DND-41 (cell line): ENCODE measurements at regions not wholly inside any gene's neighbourhood (a gene's known extent, or its start where the extent isn't known, plus 50 kb on each side); places are given as distances from the start of the nearest gene placed in this dataset.
"Not testable (repeated sequence)": the region's sequence is repeated elsewhere in the genome, so short reads cannot be mapped to it uniquely, and the experiment has no call there.

Experiments
- ATAC-seq: fragments of 200-7000 bp; cut with Tn5 transposase; 3 replicates; pipeline ENCODE4 v1.9.1; 2021; ENCODE audit warnings: low read depth; ENCODE audit not compliant: insufficient read depth
- DNase-seq: peaks from one replicate; pipeline ENCODE4 v3.0.0-alpha.2; 2020
- H2AFZ ChIP-seq: 2 replicates; pipeline ENCODE4 v1.6.0; 2012; ENCODE audit warnings: low read depth, low read length
- H3K27ac ChIP-seq: 2 replicates; pipeline ENCODE4 v1.5.1; 2012; ENCODE audit warnings: low read length, inconsistent platforms
- H3K27me3 ChIP-seq: fragments of 200-600 bp; sonication (generic); 2 replicates; pipeline ENCODE4 v1.6.0; 2012; ENCODE audit warnings: low read length, mild to moderate bottlenecking, inconsistent platforms; ENCODE audit not compliant: insufficient read depth, poor library complexity
- H3K36me3 ChIP-seq: 2 replicates; pipeline ENCODE4 v1.5.1; 2012; ENCODE audit warnings: low read length, inconsistent platforms; ENCODE audit not compliant: insufficient read depth
- H3K4me1 ChIP-seq: 2 replicates; pipeline ENCODE4 v1.5.1; 2012; ENCODE audit warnings: mild to moderate bottlenecking, low read length; ENCODE audit not compliant: insufficient read depth
- H3K4me2 ChIP-seq: 2 replicates; pipeline ENCODE4 v1.6.0; 2012; ENCODE audit warnings: mild to moderate bottlenecking, moderate library complexity, low read length, inconsistent platforms; ENCODE audit not compliant: insufficient read depth
- H3K4me3 ChIP-seq, 2 experiments: fragments of 200-600 bp in 1 of 2; shearing (Covaris generic) in 1 of 2; 2 replicates each; pipeline ENCODE4 v1.5.1; 2012 to 2016; ENCODE audit warnings: inconsistent platforms in 2 of 2, low read length in 2 of 2, mild to moderate bottlenecking in 2 of 2, low read depth in 1 of 2, moderate library complexity in 1 of 2
- H3K79me2 ChIP-seq: 2 replicates; pipeline ENCODE4 v1.6.0; 2012; ENCODE audit warnings: low read length, inconsistent platforms; ENCODE audit not compliant: insufficient read depth
- H3K9ac ChIP-seq: 2 replicates; pipeline ENCODE4 v1.6.0; 2012; ENCODE audit warnings: low read depth, mild to moderate bottlenecking, inconsistent platforms, low read length, moderate library complexity
- H3K9me3 ChIP-seq: 2 replicates; pipeline ENCODE4 v1.5.1; 2012; ENCODE audit warnings: low read length, moderate library complexity, mild to moderate bottlenecking, inconsistent platforms; ENCODE audit not compliant: insufficient read depth, severe bottlenecking
- H4K20me1 ChIP-seq: 2 replicates; pipeline ENCODE4 v1.6.0; 2012; ENCODE audit warnings: low read length; ENCODE audit not compliant: insufficient read depth
- CTCF ChIP-seq: IDR thresholded peaks from 2 replicates; pipeline ENCODE4 v1.5.1; 2012; ENCODE audit warnings: borderline replicate concordance, low read length, moderate library complexity, mild to moderate bottlenecking; ENCODE audit not compliant: poor library complexity, severe bottlenecking; ENCODE audit errors: extremely low read depth
- EZH2 ChIP-seq: IDR thresholded peaks from 3 replicates; pipeline ENCODE4 v1.6.1; 2012; ENCODE audit warnings: borderline replicate concordance, low read depth, mild to moderate bottlenecking, moderate library complexity, low read length, inconsistent platforms; ENCODE audit not compliant: severe bottlenecking

DNA sequence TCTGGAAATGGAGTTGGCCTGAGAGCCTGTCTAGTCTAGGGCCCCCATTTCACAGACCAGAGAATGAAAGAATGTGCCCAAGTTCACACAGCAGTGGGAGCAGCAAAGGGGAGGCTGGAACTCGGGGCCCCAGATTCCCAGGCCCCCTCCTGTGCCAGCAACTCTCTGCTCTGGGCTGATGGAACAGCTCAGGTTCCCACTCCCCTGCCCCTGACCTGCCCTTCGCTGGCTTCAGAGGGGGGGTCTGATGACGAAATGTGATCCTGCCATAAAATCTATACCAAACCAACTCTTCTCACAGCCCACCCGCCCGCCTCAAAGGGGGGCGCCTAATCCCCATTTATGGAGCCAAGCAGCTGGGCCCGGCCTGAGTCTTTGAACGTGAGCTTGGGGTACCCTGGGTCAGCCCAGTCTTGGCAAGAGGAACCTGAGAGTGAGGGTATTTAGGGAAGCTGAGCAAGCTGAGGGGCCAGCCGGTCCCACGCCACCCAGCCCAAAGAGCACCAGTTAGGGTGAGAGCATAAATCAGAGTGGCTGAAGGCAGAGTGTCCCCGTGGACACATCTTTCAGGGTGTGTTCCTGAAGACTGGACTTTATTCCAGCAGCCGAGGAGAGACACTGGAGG, 65.0 kb downstream of the FOXD2 start:
- no peaks in the 10 kb centered on the region for H3K27me3 ChIP-seq
- ATAC-seq, result no peak

GRCh38 chr1:47504840-47505239, 67.0 kb downstream of the FOXD2 start:
- not testable (repeated sequence) for ATAC-seq, H3K4me2 ChIP-seq, H3K79me2 ChIP-seq, H4K20me1 ChIP-seq, H2AFZ ChIP-seq, H3K4me1 ChIP-seq, H3K4me3 ChIP-seq, H3K27ac ChIP-seq, H3K27me3 ChIP-seq, H3K9me3 ChIP-seq, DNase-seq, H3K36me3 ChIP-seq, H3K9ac ChIP-seq

More for the DNA sequence above, 65.0 kb downstream of the FOXD2 start:
- Histone ChIP-seq H3K9ac (no peak overlapping the region), H2AFZ (no peak overlapping the region), H3K36me3 (no peaks in the 10 kb centered on the region), H3K27ac (no peak overlapping the region), H4K20me1 (no peaks in the 10 kb centered on the region), H3K4me1 (no peaks in the 10 kb centered on the region), H3K79me2 (no peaks in the 10 kb centered on the region), H3K4me3 (no peak overlapping the region), H3K4me2 (no peak overlapping the region), H3K9me3 (no peaks in the 10 kb centered on the region)
- DNase-seq, result no peak
- no peak for TF ChIP-seq CTCF
- TF ChIP-seq EZH2, result no peak

DNA sequence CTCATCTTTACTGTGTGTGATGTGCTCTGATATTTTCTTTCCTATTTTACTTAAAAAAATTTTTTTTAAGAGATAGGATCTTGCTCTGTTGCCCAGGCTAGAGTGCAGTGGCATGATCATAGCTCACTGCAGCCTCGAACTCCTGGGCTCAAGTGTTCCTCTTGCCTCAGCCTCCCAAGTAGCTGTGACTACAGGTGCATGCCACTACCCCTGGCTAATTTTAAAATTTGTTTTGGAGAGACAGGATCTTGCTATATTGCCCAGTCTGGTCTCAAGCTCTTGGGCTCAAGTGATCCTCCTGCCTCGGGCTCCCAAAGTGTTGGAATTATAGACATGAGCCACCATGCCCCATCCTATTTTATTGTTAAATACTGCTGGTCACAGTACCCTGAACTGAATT, 67.4 kb downstream of the FOXD2 start:
- Histone ChIP-seq H2AFZ (no peak overlapping the region), H3K27me3 (peaks cover 5% of the 10 kb centered on the region), H3K79me2 (no peaks in the 10 kb centered on the region), H4K20me1 (no peaks in the 10 kb centered on the region), H3K27ac (no peak overlapping the region), H3K9ac (no peak overlapping the region), H3K36me3 (no peaks in the 10 kb centered on the region), H3K9me3 (no peaks in the 10 kb centered on the region), H3K4me3 (no peak overlapping the region), H3K4me1 (no peaks in the 10 kb centered on the region), H3K4me2 (no peak overlapping the region)
- no peak for TF ChIP-seq CTCF
- TF ChIP-seq EZH2, result no peak
- ATAC-seq, result no peak
- no peak for DNase-seq

GRCh38 chr1:47506053-47506452, 68.2 kb downstream of the FOXD2 start:
- H4K20me1 ChIP-seq, result no peaks in the 10 kb centered on the region
- H3K79me2 ChIP-seq, result no peaks in the 10 kb centered on the region
- no peaks in the 10 kb centered on the region for H3K36me3 ChIP-seq
- H3K9ac ChIP-seq, result no peak overlapping the region
- H3K4me2 ChIP-seq, result no peak overlapping the region
- no peak overlapping the region for H2AFZ ChIP-seq
- H3K27me3 ChIP-seq, result peaks cover 5% of the 10 kb centered on the region
- DNase-seq (no peak), ATAC-seq (no peak)
- H3K9me3 ChIP-seq, result no peaks in the 10 kb centered on the region
- H3K4me1 ChIP-seq, result no peaks in the 10 kb centered on the region
- H3K4me3 ChIP-seq, result no peak overlapping the region
- TF ChIP-seq CTCF (no peak), EZH2 (no peak)
- H3K27ac ChIP-seq, result no peak overlapping the region
